IPS DF 4.7 (cell line): ENCODE measurements at regions not wholly inside any gene's neighbourhood (a gene's known extent, or its start where the extent isn't known, plus 50 kb on each side); places are given as distances from the start of the nearest gene placed in this dataset.
"Not testable (repeated sequence)": the region's sequence is repeated elsewhere in the genome, so short reads cannot be mapped to it uniquely, and the experiment has no call there.

Experiments used
- DNase-seq: peaks from one replicate; pipeline ENCODE4 v3.0.0-alpha.2; 2013; ENCODE audit warnings: low spot score; ENCODE audit errors: extremely low read depth

DNA sequence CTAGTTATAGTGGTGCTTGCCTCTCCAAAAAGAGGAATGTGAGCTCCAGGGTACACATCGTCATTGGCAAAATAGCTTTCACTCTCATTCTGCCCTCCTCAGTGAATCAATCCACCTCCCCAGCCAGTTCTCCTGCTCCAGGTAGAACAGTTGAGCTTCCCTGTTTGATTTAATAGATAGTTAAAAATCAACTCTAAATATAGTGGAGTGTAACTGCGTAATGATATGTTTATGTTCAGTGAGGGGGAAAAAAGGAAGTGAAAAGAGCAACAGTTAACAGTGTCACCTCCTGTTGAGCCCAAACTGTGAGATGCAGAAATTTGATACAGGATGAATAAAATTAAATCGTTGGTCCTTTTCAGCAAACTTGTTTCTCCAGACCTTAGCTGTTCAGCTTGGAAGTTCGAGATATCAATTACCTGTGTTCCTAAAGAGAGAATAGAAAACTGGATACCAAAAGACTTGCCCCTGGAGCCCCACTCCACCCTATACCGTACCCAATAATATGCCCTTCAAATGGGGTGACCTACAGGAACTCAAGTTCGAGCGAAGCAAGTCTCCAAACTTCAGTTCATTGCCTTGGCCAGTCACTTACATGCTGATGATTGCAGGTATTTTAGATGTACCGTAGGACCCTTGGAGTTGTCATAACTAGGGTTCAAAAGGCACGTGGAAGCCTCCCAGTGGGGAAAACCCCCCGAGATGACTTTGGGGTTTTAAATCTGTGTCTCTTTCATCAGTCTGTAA lies 708.4 kb downstream of the RNF144A start:
- DNase-seq: no peak

GRCh38 chr2:7626139-7626537 lies 708.9 kb downstream of the RNF144A start:
- DNase-seq: no peak

GRCh38 chr2:7627583-7627982 lies 710.4 kb downstream of the RNF144A start:
- no peak for DNase-seq

- no peak for DNase-seq
Measured at GRCh38 chr2:7632420-7632819, 715.2 kb downstream of the RNF144A start.

DNA sequence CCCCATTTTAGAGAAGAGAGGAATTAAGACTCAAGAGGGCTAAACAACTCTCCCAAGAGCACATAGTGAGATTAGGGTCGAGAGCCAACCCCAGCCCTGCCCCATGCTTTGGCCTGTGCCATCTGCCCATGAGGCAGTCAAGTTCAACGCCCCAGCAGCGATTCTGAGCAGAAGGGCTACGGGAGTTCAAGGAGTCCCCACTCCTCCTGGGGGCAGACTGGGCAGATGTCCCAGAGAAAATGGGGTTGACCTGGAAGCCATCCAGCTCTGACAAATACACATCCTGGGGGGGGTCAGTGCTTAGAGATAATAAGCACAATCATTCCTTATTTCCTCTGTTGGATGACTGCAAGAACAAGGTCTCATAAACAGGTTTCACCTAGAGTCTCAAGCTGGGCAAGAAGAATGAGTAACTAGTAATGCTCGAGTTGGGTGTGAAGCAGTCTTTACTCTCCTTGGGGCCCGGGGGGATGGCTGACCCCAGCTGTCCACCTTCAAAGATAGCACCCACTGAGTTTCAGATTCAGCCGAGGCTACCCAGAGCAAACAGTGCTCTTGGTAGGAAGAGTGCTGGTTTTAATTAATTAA lies 716.4 kb downstream of the RNF144A start:
- DNase-seq: no peak

GRCh38 chr2:7634409-7634808 lies 717.2 kb downstream of the RNF144A start:
- DNase-seq: no peak

- no peak for DNase-seq
Measured at GRCh38 chr2:7639476-7639875, 722.3 kb downstream of the RNF144A start.

- DNase-seq: not testable (repeated sequence)
Measured at GRCh38 chr2:7641272-7641671, 724.1 kb downstream of the RNF144A start.

DNA sequence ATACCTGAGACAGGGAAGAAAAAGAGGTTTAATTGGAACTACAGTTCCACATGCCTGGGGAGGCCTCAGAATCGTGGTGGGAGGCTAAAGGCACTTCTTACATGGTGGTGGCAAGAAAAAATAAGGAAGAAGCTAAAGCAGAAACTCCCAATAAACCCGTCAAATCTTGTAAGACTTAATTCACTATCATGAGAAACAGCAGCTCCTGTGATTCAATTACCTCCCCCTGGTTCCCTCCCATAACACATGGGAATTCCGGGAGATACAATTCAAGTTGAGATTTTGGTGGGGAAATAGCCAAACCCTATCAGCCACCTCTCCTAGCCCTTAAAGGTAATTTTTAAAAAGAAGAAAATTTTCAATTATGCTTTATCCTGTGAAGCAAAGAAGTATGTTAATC lies 728.8 kb downstream of the RNF144A start:
- no peak for DNase-seq

DNA sequence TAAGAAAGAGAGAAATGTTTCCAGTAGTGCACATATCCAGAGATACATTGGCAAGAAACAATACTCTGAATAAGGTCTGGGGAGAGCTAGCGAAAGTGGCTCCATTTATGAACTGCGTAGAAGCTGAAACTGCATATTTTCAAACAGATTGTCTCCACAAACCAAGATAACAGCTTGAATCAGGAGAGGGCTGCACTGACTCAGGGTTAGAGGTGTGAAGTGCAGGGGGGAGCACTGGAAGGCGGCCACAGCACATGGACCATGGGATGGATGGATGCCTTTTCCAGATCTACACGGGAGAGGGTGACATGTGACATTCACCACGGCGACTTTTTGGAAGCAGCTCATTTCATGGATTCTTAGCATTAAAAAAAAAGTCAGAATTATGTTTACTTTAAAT lies 729.4 kb downstream of the RNF144A start:
- no peak for DNase-seq

DNA sequence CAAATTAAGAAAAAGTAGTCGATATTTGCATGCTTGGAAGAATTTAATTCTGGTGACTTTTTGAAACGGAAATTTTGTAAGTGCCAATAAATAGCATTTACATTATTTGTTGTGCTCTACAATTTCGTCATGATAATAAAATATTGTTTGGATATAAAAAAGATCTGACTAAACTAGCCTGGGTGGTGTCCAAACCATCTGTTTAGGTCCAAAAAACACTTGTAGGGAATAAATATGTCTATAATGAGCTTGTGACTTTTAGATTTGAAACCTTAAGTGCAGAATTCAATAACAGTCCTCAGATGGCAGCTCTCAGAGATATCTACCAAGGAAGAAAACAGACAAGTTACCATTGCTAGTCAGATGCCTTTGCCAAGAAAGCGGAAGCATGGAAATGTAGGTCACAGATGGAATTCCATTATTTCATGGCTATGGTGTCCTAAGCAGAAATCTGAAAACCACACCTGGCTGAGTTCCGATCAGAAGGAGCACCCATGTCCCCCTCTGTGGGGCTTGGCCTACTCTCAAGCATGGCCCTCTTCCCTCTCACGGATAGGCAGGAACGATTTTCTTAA lies 731.1 kb downstream of the RNF144A start:
- DNase-seq: no peak

DNA sequence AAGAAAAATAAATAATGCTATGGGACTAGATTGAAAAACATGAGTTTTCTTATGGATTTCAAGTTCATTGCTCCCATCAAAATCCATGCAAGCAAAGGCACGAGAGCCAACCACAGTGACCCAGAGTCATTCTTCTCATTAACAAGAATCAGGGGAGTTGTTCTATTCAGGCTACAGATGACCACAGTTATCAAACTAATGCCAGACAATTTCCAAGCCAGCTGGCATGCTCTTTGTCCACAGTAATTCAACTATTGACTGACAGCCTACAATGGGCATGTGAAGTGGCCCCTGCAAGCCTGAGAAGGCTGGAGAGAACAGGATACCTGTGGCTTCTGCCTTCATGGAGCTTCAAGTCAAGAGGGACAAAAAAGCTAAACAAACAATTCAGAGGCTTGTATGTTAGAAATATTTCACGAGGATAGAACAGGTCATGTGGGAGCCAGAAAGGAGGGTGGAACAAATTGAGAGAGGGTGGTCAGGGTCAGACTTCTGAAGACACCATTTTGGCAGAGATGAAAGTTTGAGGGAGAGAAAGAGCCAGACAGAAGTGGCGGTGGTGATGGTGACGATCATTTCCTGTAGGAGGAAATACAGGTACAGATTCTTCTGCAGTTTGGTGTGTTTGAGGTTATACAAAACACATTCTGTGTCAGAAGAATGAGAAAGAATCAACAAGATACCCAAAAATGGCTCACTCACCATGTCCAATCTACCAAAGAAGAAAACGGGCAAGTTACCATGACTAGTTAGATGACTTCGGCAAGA lies 732.4 kb downstream of the RNF144A start:
- no peak for DNase-seq

DNA sequence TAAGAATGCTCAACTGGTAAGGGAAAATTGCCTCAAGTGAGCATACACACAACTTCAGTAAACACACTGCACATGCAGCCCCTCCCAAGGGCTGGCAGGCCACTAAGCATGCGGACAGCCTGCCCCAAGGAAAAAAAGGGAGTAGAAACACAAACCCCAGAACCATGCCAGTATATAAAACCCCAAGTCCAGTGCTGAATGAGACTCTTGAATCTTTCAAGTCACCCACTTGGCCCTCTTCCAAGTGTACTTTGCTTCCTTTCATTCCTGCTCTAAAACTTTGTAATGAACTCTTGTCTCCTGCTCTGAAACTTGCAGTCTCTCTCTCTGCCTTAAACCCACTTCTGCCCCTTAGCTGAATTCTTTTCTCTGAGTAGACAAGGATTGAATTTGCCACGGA lies 736.4 kb downstream of the RNF144A start:
- DNase-seq: no peak

- DNase-seq: no peak
Measured at GRCh38 chr2:7655629-7656028, 738.4 kb downstream of the RNF144A start.

DNA sequence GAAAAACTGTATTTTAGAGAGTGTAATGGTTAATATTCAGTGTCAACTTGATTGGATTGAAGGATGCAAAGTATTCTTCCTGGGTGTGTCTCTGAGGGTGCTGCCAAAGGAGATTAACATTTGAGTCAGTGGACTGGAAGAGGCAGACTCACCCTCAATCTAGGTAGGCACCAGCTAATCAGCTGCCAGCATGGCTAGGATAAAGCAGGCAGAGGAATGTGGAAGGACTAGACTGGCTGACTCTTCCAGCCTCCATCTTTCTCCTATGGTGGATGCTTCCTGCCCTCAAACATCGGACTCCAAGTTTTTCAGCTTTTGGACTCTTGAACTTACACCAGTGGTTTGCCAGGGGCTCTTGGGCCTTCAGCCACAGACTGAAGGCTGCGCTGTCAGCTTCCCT lies 740.3 kb downstream of the RNF144A start:
- DNase-seq: not testable (repeated sequence)

DNA sequence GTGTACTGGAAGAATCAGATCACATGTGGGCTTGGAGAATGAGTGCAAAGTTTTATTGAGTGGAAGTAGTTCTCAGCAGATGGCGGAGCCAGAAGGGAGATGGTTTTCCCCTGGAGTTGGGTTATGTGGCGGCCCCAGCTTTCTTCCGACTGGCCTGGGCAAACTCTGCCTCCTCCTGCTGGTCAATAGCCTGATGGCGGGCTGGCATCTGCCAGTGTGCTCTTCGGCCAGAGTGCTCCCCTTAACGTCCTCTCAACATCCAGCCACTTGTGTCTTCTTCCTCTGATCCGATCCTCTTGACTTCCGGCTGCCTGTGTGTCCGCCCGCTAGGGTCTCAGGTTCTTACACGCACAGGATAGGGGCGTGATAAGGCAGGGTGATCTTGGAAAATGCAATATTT lies 741.3 kb downstream of the RNF144A start:
- DNase-seq: no peak

GRCh38 chr2:7660816-7661215 lies 743.6 kb downstream of the RNF144A start:
- DNase-seq: no peak

- no peak for DNase-seq
Measured at GRCh38 chr2:7661502-7661901, 744.3 kb downstream of the RNF144A start.

DNA sequence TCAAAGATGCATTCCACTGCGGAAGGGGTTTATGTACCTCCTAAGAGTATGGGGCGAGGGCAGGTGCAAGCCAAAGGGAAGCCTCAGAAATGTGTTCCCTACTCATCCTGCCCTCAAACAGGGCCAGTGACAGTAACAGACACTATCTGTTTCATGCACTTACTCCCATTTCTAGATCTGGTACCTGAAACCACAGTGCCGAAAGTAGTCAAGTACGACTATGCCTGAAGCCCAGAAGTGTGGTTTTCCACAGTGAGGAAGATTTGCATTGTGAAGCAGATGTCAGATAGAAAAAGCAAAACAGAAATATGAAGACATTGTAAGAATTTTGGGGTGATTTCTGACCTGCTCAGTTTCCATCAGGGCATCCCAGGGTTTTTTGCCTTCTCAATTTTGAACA lies 748.7 kb downstream of the RNF144A start:
- DNase-seq: no peak

DNA sequence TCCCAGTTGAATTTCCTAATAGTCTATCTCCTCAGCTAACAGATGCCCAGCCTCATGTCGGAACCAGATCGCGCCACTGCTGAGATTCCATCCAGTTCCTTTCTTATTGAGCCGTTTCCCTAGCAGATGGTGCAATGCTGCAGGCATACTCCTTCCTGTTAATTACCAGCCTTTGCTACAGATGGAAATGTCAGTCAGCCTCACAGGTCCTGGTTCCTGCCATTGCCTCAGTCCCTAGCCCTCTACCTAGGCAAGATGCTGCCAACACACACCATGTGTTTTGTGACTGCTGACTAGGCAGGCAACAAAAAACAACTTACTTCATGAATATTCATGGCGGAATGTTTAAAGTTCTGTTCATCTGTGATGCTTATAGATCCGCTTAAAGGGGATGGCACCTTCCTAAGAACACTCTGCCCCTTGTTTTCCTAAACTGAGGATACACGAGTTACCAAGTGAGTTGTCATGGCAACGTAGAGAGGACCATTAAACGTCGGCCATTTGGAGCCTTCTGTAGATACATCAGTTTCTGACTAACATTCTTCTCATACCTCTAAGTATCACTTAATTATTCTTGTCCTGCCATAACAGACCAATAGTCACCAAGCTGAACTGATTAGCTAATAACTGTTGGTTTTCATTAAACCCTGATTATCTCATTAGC lies 749.5 kb downstream of the RNF144A start:
- no peak for DNase-seq

- no peak for DNase-seq
Measured at GRCh38 chr2:7667260-7667757, 750.1 kb downstream of the RNF144A start.
